ENCODE measurements at regions not wholly inside any gene's neighbourhood (a gene's known extent, or its start where the extent isn't known, plus 50 kb on each side); places are given as distances from the start of the nearest gene placed in this dataset.

GRCh38 chr22:47777426-47777825, 1015.0 kb downstream of the TBC1D22A start:
- H3K4me2 ChIP-seq (ENCODE audit: unreplicated experiment), result no peak overlapping the region
- no peaks in the 10 kb centered on the region for H3K36me3 ChIP-seq (ENCODE audit: low read depth)
- no peak for DNase-seq
- no peaks in the 10 kb centered on the region for H3K27me3 ChIP-seq (replicated peaks; ENCODE audit: insufficient read depth)
- H3K27ac ChIP-seq, result no peak overlapping the region
- TF ChIP-seq EZH2phosphoT487 (IDR thresholded peaks at IDR 0.05; ENCODE audit: insufficient read depth, low read depth) (no peak), EZH2 (IDR thresholded peaks at IDR 0.05; ENCODE audit: insufficient read depth, poor library complexity, severe bottlenecking) (no peak)
- in situ Hi-C loops (cut with MboI), result no loop called here
- no peak overlapping the region for H3K4me3 ChIP-seq
- H3K79me2 ChIP-seq (ENCODE audit: insufficient read depth), result no peaks in the 10 kb centered on the region
- no peaks in the 10 kb centered on the region for H3K9me2 ChIP-seq (ENCODE audit: insufficient read depth)
- 0 to 5% methylated on average over 1 of the region's 1 CpG for WGBS, 2 experiments (ENCODE audit: low coverage in 1 of 2, low lambda C conversion rate in 2 of 2, missing lambda C conversion rate in 2 of 2)
- no peaks in the 10 kb centered on the region for H3K9me3 ChIP-seq (ENCODE audit: low read depth)
- no peaks in the 10 kb centered on the region for H3F3A ChIP-seq (ENCODE audit: insufficient read depth)
- H4K20me1 ChIP-seq (ENCODE audit: insufficient read depth), result no peaks in the 10 kb centered on the region
- no peak overlapping the region for H2AFZ ChIP-seq
- no peaks in the 10 kb centered on the region for H3K4me1 ChIP-seq (ENCODE audit: insufficient read depth)
- H3K9ac ChIP-seq, result no peak overlapping the region

GRCh38 chr22:47776329-47776728, 1013.9 kb downstream of the TBC1D22A start:
- Histone ChIP-seq H3K4me1 (ENCODE audit: insufficient read depth) (no peaks in the 10 kb centered on the region), H4K20me1 (ENCODE audit: insufficient read depth) (no peaks in the 10 kb centered on the region), H3K9ac (no peak overlapping the region), H3F3A (ENCODE audit: insufficient read depth) (no peaks in the 10 kb centered on the region), H3K36me3 (ENCODE audit: low read depth) (no peaks in the 10 kb centered on the region), H3K9me2 (ENCODE audit: insufficient read depth) (no peaks in the 10 kb centered on the region), H3K79me2 (ENCODE audit: insufficient read depth) (no peaks in the 10 kb centered on the region), H3K4me3 (no peak overlapping the region), H3K4me2 (ENCODE audit: unreplicated experiment) (no peak overlapping the region), H3K27me3 (replicated peaks; ENCODE audit: insufficient read depth) (no peaks in the 10 kb centered on the region), H2AFZ (no peak overlapping the region), H3K27ac (no peak overlapping the region), H3K9me3 (ENCODE audit: low read depth) (no peaks in the 10 kb centered on the region)
- no peak for TF ChIP-seq EZH2 (IDR thresholded peaks at IDR 0.05; ENCODE audit: insufficient read depth, poor library complexity, severe bottlenecking)
- no peak for TF ChIP-seq EZH2phosphoT487 (IDR thresholded peaks at IDR 0.05; ENCODE audit: insufficient read depth, low read depth)
- in situ Hi-C loops (cut with MboI), result no loop called here
- 13 to 16% methylated on average over 10 of the region's 10 CpGs for WGBS, 2 experiments (ENCODE audit: low coverage in 1 of 2, low lambda C conversion rate in 2 of 2, missing lambda C conversion rate in 2 of 2)
- no peak for DNase-seq

GRCh38 chr22:47775686-47776085, 1013.2 kb downstream of the TBC1D22A start:
- H4K20me1 ChIP-seq (ENCODE audit: insufficient read depth), result no peaks in the 10 kb centered on the region
- H3K9me2 ChIP-seq (ENCODE audit: insufficient read depth), result no peaks in the 10 kb centered on the region
- no peaks in the 10 kb centered on the region for H3K36me3 ChIP-seq (ENCODE audit: low read depth)
- no peaks in the 10 kb centered on the region for H3K27me3 ChIP-seq (replicated peaks; ENCODE audit: insufficient read depth)
- no peak overlapping the region for H3K4me3 ChIP-seq
- TF ChIP-seq EZH2 (IDR thresholded peaks at IDR 0.05; ENCODE audit: insufficient read depth, poor library complexity, severe bottlenecking) (no peak), EZH2phosphoT487 (IDR thresholded peaks at IDR 0.05; ENCODE audit: insufficient read depth, low read depth) (no peak)
- 26 to 27% methylated on average over 4 of the region's 4 CpGs for WGBS, 2 experiments (ENCODE audit: low coverage in 1 of 2, low lambda C conversion rate in 2 of 2, missing lambda C conversion rate in 2 of 2)
- no peaks in the 10 kb centered on the region for H3K4me1 ChIP-seq (ENCODE audit: insufficient read depth)
- in situ Hi-C loops (cut with MboI), result no loop called here
- no peak overlapping the region for H3K27ac ChIP-seq
- no peaks in the 10 kb centered on the region for H3F3A ChIP-seq (ENCODE audit: insufficient read depth)
- no peaks in the 10 kb centered on the region for H3K79me2 ChIP-seq (ENCODE audit: insufficient read depth)
- no peak for DNase-seq
- no peak overlapping the region for H3K9ac ChIP-seq
- H3K9me3 ChIP-seq (ENCODE audit: low read depth), result no peaks in the 10 kb centered on the region
- no peak overlapping the region for H2AFZ ChIP-seq
- no peak overlapping the region for H3K4me2 ChIP-seq (ENCODE audit: unreplicated experiment)

- Histone ChIP-seq H3K79me2 (ENCODE audit: insufficient read depth) (no peaks in the 10 kb centered on the region), H3K9ac (no peak overlapping the region), H2AFZ (no peak overlapping the region), H3K36me3 (ENCODE audit: low read depth) (no peaks in the 10 kb centered on the region), H3K9me3 (ENCODE audit: low read depth) (no peaks in the 10 kb centered on the region), H3K4me2 (ENCODE audit: unreplicated experiment) (no peak overlapping the region), H3K4me1 (ENCODE audit: insufficient read depth) (no peaks in the 10 kb centered on the region), H3K27ac (no peak overlapping the region), H3K9me2 (ENCODE audit: insufficient read depth) (no peaks in the 10 kb centered on the region), H3K4me3 (no peak overlapping the region), H3F3A (ENCODE audit: insufficient read depth) (no peaks in the 10 kb centered on the region), H3K27me3 (replicated peaks; ENCODE audit: insufficient read depth) (no peaks in the 10 kb centered on the region), H4K20me1 (ENCODE audit: insufficient read depth) (no peaks in the 10 kb centered on the region)
- 19 to 22% methylated on average over 4 of the region's 4 CpGs for WGBS, 2 experiments (ENCODE audit: low coverage in 1 of 2, low lambda C conversion rate in 2 of 2, missing lambda C conversion rate in 2 of 2)
- TF ChIP-seq EZH2 (IDR thresholded peaks at IDR 0.05; ENCODE audit: insufficient read depth, poor library complexity, severe bottlenecking) (no peak), EZH2phosphoT487 (IDR thresholded peaks at IDR 0.05; ENCODE audit: insufficient read depth, low read depth) (no peak)
- DNase-seq, result no peak
- in situ Hi-C loops (cut with MboI), result no loop called here
Observed at GRCh38 chr22:47775191-47775590, 1012.7 kb downstream of the TBC1D22A start.

- H2AFZ ChIP-seq, result no peak overlapping the region
- no peaks in the 10 kb centered on the region for H3K4me1 ChIP-seq (ENCODE audit: insufficient read depth)
- H3K79me2 ChIP-seq (ENCODE audit: insufficient read depth), result no peaks in the 10 kb centered on the region
- no peaks in the 10 kb centered on the region for H3K27me3 ChIP-seq (replicated peaks; ENCODE audit: insufficient read depth)
- H3K4me2 ChIP-seq (ENCODE audit: unreplicated experiment), result no peak overlapping the region
- no peaks in the 10 kb centered on the region for H3K9me3 ChIP-seq (ENCODE audit: low read depth)
- H3K36me3 ChIP-seq (ENCODE audit: low read depth), result no peaks in the 10 kb centered on the region
- in situ Hi-C loops (cut with MboI), result no loop called here
- no peak for DNase-seq
- TF ChIP-seq EZH2phosphoT487 (IDR thresholded peaks at IDR 0.05; ENCODE audit: insufficient read depth, low read depth), result no peak
- TF ChIP-seq EZH2 (IDR thresholded peaks at IDR 0.05; ENCODE audit: insufficient read depth, poor library complexity, severe bottlenecking), result no peak
- no peak overlapping the region for H3K9ac ChIP-seq
- 16 to 17% methylated on average over 2 of the region's 2 CpGs for WGBS, 2 experiments (ENCODE audit: low coverage in 1 of 2, low lambda C conversion rate in 2 of 2, missing lambda C conversion rate in 2 of 2)
- H3K27ac ChIP-seq, result no peak overlapping the region
- H4K20me1 ChIP-seq (ENCODE audit: insufficient read depth), result no peaks in the 10 kb centered on the region
- H3K9me2 ChIP-seq (ENCODE audit: insufficient read depth), result no peaks in the 10 kb centered on the region
- H3F3A ChIP-seq (ENCODE audit: insufficient read depth), result no peaks in the 10 kb centered on the region
- no peak overlapping the region for H3K4me3 ChIP-seq
Observed at GRCh38 chr22:47773635-47774034, 1011.2 kb downstream of the TBC1D22A start.
